SU-DHL-6 (cell line): ENCODE measurements at regions not wholly inside any gene's neighbourhood (a gene's known extent, or its start where the extent isn't known, plus 50 kb on each side); places are given as distances from the start of the nearest gene placed in this dataset.

Experiments
- H2AFZ ChIP-seq: fragments of 200-600 bp; sonication (generic); 2 replicates; pipeline ENCODE4 v1.6.1; 2014; ENCODE audit warnings: low read depth, mild to moderate bottlenecking, moderate library complexity, mixed read lengths, antibody characterized with exemption, low read length; ENCODE audit not compliant: severe bottlenecking
- H3F3A ChIP-seq: fragments of 200-600 bp; shearing (Covaris generic); 2 replicates; pipeline ENCODE4 v1.6.0; 2016; ENCODE audit warnings: antibody characterized with exemption, mild to moderate bottlenecking; ENCODE audit not compliant: insufficient read depth
- H3K27ac ChIP-seq: fragments of 200-600 bp; sonication (generic); 2 replicates; pipeline ENCODE4 v1.5.1; 2016; ENCODE audit warnings: low read depth, mild to moderate bottlenecking, low read length, moderate library complexity, mixed read lengths
- H3K27me3 ChIP-seq: fragments of 200-600 bp; sonication (generic), shearing (Covaris generic); 2 replicates; pipeline ENCODE4 v1.6.0; 2014; ENCODE audit warnings: mild to moderate bottlenecking, low read length
- H3K36me3 ChIP-seq: fragments of 200-600 bp; sonication (generic); 2 replicates; pipeline ENCODE4 v1.6.1; 2014; ENCODE audit warnings: mild to moderate bottlenecking, low read length, mixed read lengths
- H3K4me2 ChIP-seq: fragments of 300-600, 200-600 bp; shearing (Covaris generic), sonication (generic); 2 replicates; pipeline ENCODE4 v1.6.0; 2014; ENCODE audit warnings: low read length, low read depth, mild to moderate bottlenecking; ENCODE audit not compliant: poor library complexity, severe bottlenecking
- H3K4me3 ChIP-seq: fragments of 200-600 bp; sonication (generic); 2 replicates; pipeline ENCODE4 v1.5.1; 2014; ENCODE audit warnings: antibody characterized with exemption, low read length, mild to moderate bottlenecking, mixed read lengths; ENCODE audit not compliant: insufficient read depth, poor library complexity, severe bottlenecking
- H3K79me2 ChIP-seq: fragments of 200-600 bp; sonication (generic); 2 replicates; pipeline ENCODE4 v1.6.1; 2014; ENCODE audit warnings: mild to moderate bottlenecking, low read length, moderate library complexity; ENCODE audit not compliant: insufficient read depth
- H3K9ac ChIP-seq: fragments of 200-600 bp; sonication (generic); 2 replicates; pipeline ENCODE4 v1.7.0; 2014; ENCODE audit warnings: mild to moderate bottlenecking, low read length
- H3K9me2 ChIP-seq: fragments of 200-600 bp; sonication (generic); replicated peaks from 2 replicates; pipeline ENCODE4 v1.6.1; 2014; ENCODE audit warnings: low read length; ENCODE audit not compliant: insufficient read depth
- H3K9me3 ChIP-seq: fragments of 200-600 bp; sonication (generic); 2 replicates; pipeline ENCODE4 v1.6.1; 2014; ENCODE audit warnings: low read length, mixed read lengths; ENCODE audit not compliant: insufficient read depth
- H4K20me1 ChIP-seq: fragments of 200-600 bp; sonication (generic); 2 replicates; pipeline ENCODE4 v1.6.1; 2014; ENCODE audit warnings: low read depth, mild to moderate bottlenecking, antibody characterized with exemption, low read length, moderate library complexity, mixed read lengths
- EZH2phosphoT487 ChIP-seq: fragments of 200-600 bp; sonication (generic), shearing (Covaris generic); conservative IDR thresholded peaks from 2 replicates; pipeline ENCODE4 v1.6.1; 2018; ENCODE audit warnings: mild to moderate bottlenecking, antibody characterized with exemption, low read length, moderate library complexity, mixed read lengths
- TF ChIP-seq, protein P1 (sequence below): fragments of 200-600 bp; sonication (generic); IDR thresholded peaks from one replicate; pipeline ENCODE4 v1.5.1; 2017; ENCODE audit warnings: antibody characterized with exemption, mild to moderate bottlenecking, low read length, moderate library complexity; ENCODE audit not compliant: insufficient read depth, poor library complexity, severe bottlenecking

DNA sequence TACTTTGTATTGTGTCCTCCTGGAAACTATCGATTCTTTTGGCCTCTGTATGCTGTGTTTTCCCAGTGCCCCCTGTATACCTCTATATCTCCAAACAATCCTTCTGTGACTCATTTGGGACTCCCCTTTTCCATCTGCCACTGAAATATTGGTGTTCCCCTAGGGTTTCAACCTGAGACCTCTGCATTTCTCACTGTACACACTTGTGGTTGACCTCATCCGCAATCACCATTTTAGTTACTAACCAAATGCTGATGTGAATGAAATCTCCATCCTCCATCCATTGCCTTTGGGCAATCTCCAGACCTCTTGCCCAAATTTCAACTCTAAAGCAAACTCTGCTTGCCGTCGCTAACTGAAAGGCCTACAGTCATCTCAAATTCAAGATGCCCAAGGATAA is 190.6 kb upstream of the PLET1 start:
- Histone ChIP-seq H3K79me2 (no peaks in the 10 kb centered on the region), H2AFZ (no peak overlapping the region), H4K20me1 (no peaks in the 10 kb centered on the region), H3K27ac (no peak overlapping the region), H3K4me2 (no peak overlapping the region), H3K27me3 (no peaks in the 10 kb centered on the region), H3F3A (no peaks in the 10 kb centered on the region), H3K9ac (no peak overlapping the region), H3K9me3 (no peaks in the 10 kb centered on the region), H3K4me3 (no peak overlapping the region), H3K9me2 (no peaks in the 10 kb centered on the region), H3K36me3 (no peaks in the 10 kb centered on the region)
- TF ChIP-seq EZH2phosphoT487, result no peak
- TF ChIP-seq, protein P1, sequence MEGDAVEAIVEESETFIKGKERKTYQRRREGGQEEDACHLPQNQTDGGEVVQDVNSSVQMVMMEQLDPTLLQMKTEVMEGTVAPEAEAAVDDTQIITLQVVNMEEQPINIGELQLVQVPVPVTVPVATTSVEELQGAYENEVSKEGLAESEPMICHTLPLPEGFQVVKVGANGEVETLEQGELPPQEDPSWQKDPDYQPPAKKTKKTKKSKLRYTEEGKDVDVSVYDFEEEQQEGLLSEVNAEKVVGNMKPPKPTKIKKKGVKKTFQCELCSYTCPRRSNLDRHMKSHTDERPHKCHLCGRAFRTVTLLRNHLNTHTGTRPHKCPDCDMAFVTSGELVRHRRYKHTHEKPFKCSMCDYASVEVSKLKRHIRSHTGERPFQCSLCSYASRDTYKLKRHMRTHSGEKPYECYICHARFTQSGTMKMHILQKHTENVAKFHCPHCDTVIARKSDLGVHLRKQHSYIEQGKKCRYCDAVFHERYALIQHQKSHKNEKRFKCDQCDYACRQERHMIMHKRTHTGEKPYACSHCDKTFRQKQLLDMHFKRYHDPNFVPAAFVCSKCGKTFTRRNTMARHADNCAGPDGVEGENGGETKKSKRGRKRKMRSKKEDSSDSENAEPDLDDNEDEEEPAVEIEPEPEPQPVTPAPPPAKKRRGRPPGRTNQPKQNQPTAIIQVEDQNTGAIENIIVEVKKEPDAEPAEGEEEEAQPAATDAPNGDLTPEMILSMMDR, result no peak

DNA sequence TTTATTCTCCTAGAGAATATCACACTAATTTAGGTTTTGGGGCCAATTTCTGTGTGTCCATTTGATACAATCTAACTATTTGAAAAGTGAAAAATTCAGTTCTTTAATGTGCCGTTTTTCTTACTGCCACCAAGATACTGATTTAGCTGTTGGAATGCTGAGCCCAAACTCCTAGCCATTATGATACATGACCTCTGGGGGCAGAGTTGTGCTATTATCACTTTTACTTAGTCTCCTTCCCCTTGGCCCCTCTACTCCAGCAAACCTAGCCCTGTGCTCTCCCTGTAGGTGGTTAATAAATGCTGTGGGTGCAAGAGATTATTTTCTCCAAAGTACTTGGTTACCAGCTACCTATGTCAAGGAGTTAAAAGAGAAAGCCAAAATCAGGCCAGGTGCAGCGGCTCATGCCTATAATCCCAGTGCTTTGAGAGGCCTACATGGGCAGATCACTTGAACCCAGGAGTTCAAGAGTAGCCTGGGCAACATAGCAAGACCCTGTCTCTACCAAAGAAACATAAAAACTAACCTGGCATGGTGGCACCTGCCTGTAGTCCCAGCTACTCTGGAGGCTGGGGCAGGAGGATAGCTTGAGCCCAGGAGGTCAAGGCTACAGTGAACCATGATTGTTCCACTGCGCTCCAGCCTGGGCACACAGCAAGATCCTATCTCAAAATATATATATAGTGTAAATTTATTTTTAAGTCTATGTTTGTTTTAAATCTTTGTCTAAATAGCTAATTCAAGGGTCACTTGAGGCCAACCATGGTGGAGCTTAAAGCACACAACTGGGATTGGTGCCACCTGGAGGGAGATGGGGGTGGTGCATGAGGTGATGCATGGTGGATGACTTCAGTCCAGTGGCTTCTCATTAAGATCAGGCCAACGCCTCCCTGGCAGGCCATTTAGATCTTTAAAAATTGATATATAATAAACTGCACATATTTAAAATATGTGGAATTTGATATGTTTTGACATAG is 193.2 kb upstream of the PLET1 start:
- Histone ChIP-seq H4K20me1 (no peaks in the 10 kb centered on the region), H3K4me2 (no peak overlapping the region), H3K4me3 (no peak overlapping the region), H3K9ac (no peak overlapping the region), H3K9me2 (no peaks in the 10 kb centered on the region), H3K27me3 (no peaks in the 10 kb centered on the region), H3K27ac (no peak overlapping the region), H3K9me3 (no peaks in the 10 kb centered on the region), H3K36me3 (no peaks in the 10 kb centered on the region), H3K79me2 (no peaks in the 10 kb centered on the region), H2AFZ (no peak overlapping the region), H3F3A (no peaks in the 10 kb centered on the region)
- TF ChIP-seq, protein P1, result no peak
- no peak for TF ChIP-seq EZH2phosphoT487

DNA sequence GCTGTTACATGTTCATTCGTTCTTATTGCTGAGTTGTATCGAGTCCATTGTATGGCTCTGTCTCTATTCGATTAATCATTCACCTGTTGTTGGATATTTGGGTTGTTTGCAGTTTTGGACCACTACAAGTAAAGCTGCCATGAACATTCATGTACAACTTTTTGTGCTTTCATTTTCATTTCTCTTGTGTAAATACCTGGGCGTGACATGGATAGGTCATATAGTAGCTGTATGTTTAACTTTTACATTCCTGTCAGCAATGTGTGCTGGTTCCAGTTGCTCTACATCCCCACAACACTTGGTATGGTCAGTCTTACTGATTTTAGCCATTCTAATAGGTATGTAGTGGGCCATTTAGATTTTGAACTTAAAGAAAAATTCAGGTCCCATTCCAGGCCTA is 194.2 kb upstream of the PLET1 start:
- Histone ChIP-seq H3K4me3 (no peak overlapping the region), H3K9me3 (no peaks in the 10 kb centered on the region), H2AFZ (no peak overlapping the region), H3K79me2 (no peaks in the 10 kb centered on the region), H3K9me2 (no peaks in the 10 kb centered on the region), H4K20me1 (no peaks in the 10 kb centered on the region), H3K4me2 (no peak overlapping the region), H3K27me3 (no peaks in the 10 kb centered on the region), H3K9ac (no peak overlapping the region), H3K36me3 (no peaks in the 10 kb centered on the region), H3K27ac (no peak overlapping the region), H3F3A (no peaks in the 10 kb centered on the region)
- TF ChIP-seq, protein P1, result no peak
- no peak for TF ChIP-seq EZH2phosphoT487
